HG03103 (cell line): ENCODE measurements at regions not wholly inside any gene's neighbourhood (a gene's known extent, or its start where the extent isn't known, plus 50 kb on each side); places are given as distances from the start of the nearest gene placed in this dataset.
"Not testable (repeated sequence)": the region's sequence is repeated elsewhere in the genome, so short reads cannot be mapped to it uniquely, and the experiment has no call there.

Source experiments
- ATAC-seq: cut with Tn5 transposase; IDR thresholded peaks from one replicate; pipeline ENCODE4 v1.9.1; 2021; ENCODE audit warnings: low read depth; ENCODE audit not compliant: unreplicated experiment

- ATAC-seq, result no peak
Observed at GRCh38 chrX:65610481-65610880, 57.0 kb upstream of the MSN start.

GRCh38 chrX:65610040-65610439 lies 57.4 kb upstream of the MSN start:
- ATAC-seq, result no peak

GRCh38 chrX:65609237-65609636 lies 58.2 kb upstream of the MSN start:
- no peak for ATAC-seq

- ATAC-seq, result no peak
Observed at GRCh38 chrX:65608026-65608425, 59.4 kb upstream of the MSN start.

- ATAC-seq, result no peak
Observed at GRCh38 chrX:65607070-65607742, 60.2 kb upstream of the MSN start.

- ATAC-seq, result no peak
Observed at GRCh38 chrX:65602221-65602560, 65.3 kb upstream of the MSN start.

GRCh38 chrX:65601530-65602220 lies 65.8 kb upstream of the MSN start:
- ATAC-seq, result no peak

- no peak for ATAC-seq
Observed at GRCh38 chrX:65601126-65601525, 66.3 kb upstream of the MSN start.

- no peak for ATAC-seq
Observed at GRCh38 chrX:65600106-65600505, 65.5 kb upstream of the LAS1L start.

- no peak for ATAC-seq
Observed at GRCh38 chrX:65598559-65599147, 64.1 kb upstream of the LAS1L start.

- ATAC-seq, result peak; percentile 41
Observed at GRCh38 chrX:65596270-65597034, 61.9 kb upstream of the LAS1L start.

- ATAC-seq, result peak; percentile 61
Observed at GRCh38 chrX:65595460-65595876, 60.9 kb upstream of the LAS1L start.

GRCh38 chrX:65591206-65591605 lies 56.6 kb upstream of the LAS1L start:
- ATAC-seq, result no peak

GRCh38 chrX:65589304-65589703 lies 54.7 kb upstream of the LAS1L start:
- ATAC-seq, result no peak

- no peak for ATAC-seq
Observed at GRCh38 chrX:65588795-65589194, 54.2 kb upstream of the LAS1L start.

- ATAC-seq, result no peak
Observed at GRCh38 chrX:65587616-65588526, 53.3 kb upstream of the LAS1L start.

GRCh38 chrX:65586491-65586890 lies 51.9 kb upstream of the LAS1L start:
- ATAC-seq, result no peak

GRCh38 chrX:65585226-65585625 lies 50.6 kb upstream of the LAS1L start:
- not testable (repeated sequence) for ATAC-seq
